SH-SY5Y (cell line): ENCODE measurements at regions not wholly inside any gene's neighbourhood (a gene's known extent, or its start where the extent isn't known, plus 50 kb on each side); places are given as distances from the start of the nearest gene placed in this dataset.

ENCODE experiments used
- GATA2 ChIP-seq: IDR thresholded peaks from 2 replicates; pipeline ENCODE4 v1.6.1; 2011; ENCODE audit warnings: mild to moderate bottlenecking, low read depth, low read length
- GATA3 ChIP-seq: IDR thresholded peaks from 2 replicates; pipeline ENCODE4 v1.6.1; 2011; ENCODE audit warnings: low read depth, mild to moderate bottlenecking, low read length, moderate library complexity

DNA sequence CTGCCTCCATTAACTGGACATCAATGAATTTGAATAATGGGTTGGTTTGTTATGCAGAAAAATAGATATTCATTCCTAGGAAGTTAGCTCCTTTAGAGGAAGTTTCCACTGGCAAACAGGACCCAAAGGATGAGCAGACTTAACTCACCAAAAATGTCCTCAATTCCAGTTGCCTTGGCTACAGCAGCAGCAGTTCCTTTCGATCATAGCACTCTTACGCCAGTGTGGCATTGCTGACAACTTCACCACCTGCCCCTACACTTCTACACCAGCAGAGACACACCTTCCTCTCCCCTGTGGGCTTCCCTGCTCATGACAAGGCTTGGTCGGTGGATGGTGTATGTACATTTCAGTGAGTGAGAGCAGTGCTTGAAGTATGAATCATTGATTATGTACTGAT, 532.8 kb downstream of the QKI start:
- TF ChIP-seq GATA2 (no peak), GATA3 (no peak)
